ENCODE measurements at regions not wholly inside any gene's neighbourhood (a gene's known extent, or its start where the extent isn't known, plus 50 kb on each side); places are given as distances from the start of the nearest gene placed in this dataset.

- H3K4me3 ChIP-seq (ENCODE audit: low read depth, low read length): no peak overlapping the region
- no peak for DNase-seq (ENCODE audit: low read depth)
- no peak for TF ChIP-seq CTCF (IDR thresholded peaks at IDR 0.05; ENCODE audit: control insufficient read depth, extremely low read depth, insufficient read depth)
Observed at GRCh38 chr18:56413862-56414261, 224.5 kb downstream of the TXNL1 start.

- no peak for DNase-seq (ENCODE audit: low read depth)
- no peak for TF ChIP-seq CTCF (IDR thresholded peaks at IDR 0.05; ENCODE audit: control insufficient read depth, extremely low read depth, insufficient read depth)
- no peak overlapping the region for H3K4me3 ChIP-seq (ENCODE audit: low read depth, low read length)
Observed at GRCh38 chr18:56412951-56413350, 225.4 kb downstream of the TXNL1 start.

GRCh38 chr18:56409736-56410135 is 228.7 kb downstream of the TXNL1 start:
- TF ChIP-seq CTCF (IDR thresholded peaks at IDR 0.05; ENCODE audit: control insufficient read depth, extremely low read depth, insufficient read depth): no peak
- no peak for DNase-seq (ENCODE audit: low read depth)
- H3K4me3 ChIP-seq (ENCODE audit: low read depth, low read length): no peak overlapping the region

- no peak overlapping the region for H3K4me3 ChIP-seq (ENCODE audit: low read depth, low read length)
- DNase-seq (ENCODE audit: low read depth): no peak
- TF ChIP-seq CTCF (IDR thresholded peaks at IDR 0.05; ENCODE audit: control insufficient read depth, extremely low read depth, insufficient read depth): no peak
Observed at GRCh38 chr18:56407646-56408180, 230.7 kb downstream of the TXNL1 start.

- DNase-seq (ENCODE audit: low read depth): no peak
- no peak for TF ChIP-seq CTCF (IDR thresholded peaks at IDR 0.05; ENCODE audit: control insufficient read depth, extremely low read depth, insufficient read depth)
- H3K4me3 ChIP-seq (ENCODE audit: low read depth, low read length): no peak overlapping the region
Observed at GRCh38 chr18:56402872-56403516, 235.4 kb downstream of the TXNL1 start.

GRCh38 chr18:56393870-56394269 is 244.5 kb downstream of the TXNL1 start:
- TF ChIP-seq CTCF (IDR thresholded peaks at IDR 0.05; ENCODE audit: control insufficient read depth, extremely low read depth, insufficient read depth): no peak
- no peak for DNase-seq (ENCODE audit: low read depth)
- no peak overlapping the region for H3K4me3 ChIP-seq (ENCODE audit: low read depth, low read length)

Measured in LNCaP clone FGC (cell line).